ENCODE measurements at regions not wholly inside any gene's neighbourhood (a gene's known extent, or its start where the extent isn't known, plus 50 kb on each side); places are given as distances from the start of the nearest gene placed in this dataset.

- TF ChIP-seq CTCF (IDR thresholded peaks at IDR 0.05) (no peak), POLR2AphosphoS5 (IDR thresholded peaks at IDR 0.05) (no peak), POLR2A (IDR thresholded peaks at IDR 0.05) (no peak)
Measured at GRCh38 chr13:91236182-91236581, 111.3 kb upstream of the MIR17HG start.
